ENCODE measurements at regions not wholly inside any gene's neighbourhood (a gene's known extent, or its start where the extent isn't known, plus 50 kb on each side); places are given as distances from the start of the nearest gene placed in this dataset.
A peak's percentile ranks its signal among the peaks of the same experiment; 100 is the strongest.

GRCh38 chr12:18922851-18923250 is 184.9 kb downstream of the CAPZA3 start:
- Histone ChIP-seq H4K91ac (ENCODE audit: low read length) (no peak overlapping the region), H2BK12ac (ENCODE audit: low read length in 2 of 2) (no peak overlapping the region), H3K9ac (ENCODE audit: low read length) (no peak overlapping the region), H2BK5ac (ENCODE audit: low read depth, low read length, poor library complexity, severe bottlenecking) (no peak overlapping the region), H3K14ac (ENCODE audit: low read length in 2 of 2) (no peak overlapping the region), H2AFZ (ENCODE audit: low read depth, low read length) (no peak overlapping the region), H2BK15ac (ENCODE audit: low read depth, poor library complexity, severe bottlenecking) (no peak overlapping the region), H3K9me3 (ENCODE audit: control insufficient read depth, low read length) (no peaks in the 10 kb centered on the region), H3K27me3 (ENCODE audit: control insufficient read depth in 1 of 2, insufficient read depth in 1 of 2, low read length in 2 of 2) (peaks cover 0 to 7% of the 10 kb centered on the region in 2 experiments), H3K36me3 (ENCODE audit: control insufficient read depth in 1 of 2, insufficient read depth in 2 of 2, low read depth in 1 of 2, low read length in 2 of 2) (no peaks in the 10 kb centered on the region), H3K4me2 (ENCODE audit: low read length, poor library complexity, severe bottlenecking) (no peak overlapping the region), H3K23ac (ENCODE audit: low read length in 2 of 2) (no peak overlapping the region), H2AK5ac (ENCODE audit: low read length, severe bottlenecking) (no peak overlapping the region), H2BK120ac (ENCODE audit: low read depth, low read length) (no peak overlapping the region), H3K27ac (ENCODE audit: low read length, poor library complexity, severe bottlenecking) (no peak overlapping the region), H3K4me1 (ENCODE audit: control insufficient read depth, insufficient read depth, low read depth, low read length) (no peaks in the 10 kb centered on the region), H4K8ac (ENCODE audit: low read length) (no peak overlapping the region), H3K79me1 (replicated peaks; ENCODE audit: low read length, poor library complexity, severe bottlenecking) (no peaks in the 10 kb centered on the region), H3K18ac (ENCODE audit: low read depth in 1 of 2, low read length in 2 of 2) (no peak overlapping the region), H3K4me3 (ENCODE audit: insufficient read depth in 1 of 2, low read depth in 1 of 2, low read length in 2 of 2) (no peak overlapping the region), H3K4ac (ENCODE audit: low read depth in 1 of 2, low read length in 2 of 2) (no peak overlapping the region)
- 90% methylated on average over 4 of the region's 4 CpGs for WGBS
- DNase-seq: no peak

DNA sequence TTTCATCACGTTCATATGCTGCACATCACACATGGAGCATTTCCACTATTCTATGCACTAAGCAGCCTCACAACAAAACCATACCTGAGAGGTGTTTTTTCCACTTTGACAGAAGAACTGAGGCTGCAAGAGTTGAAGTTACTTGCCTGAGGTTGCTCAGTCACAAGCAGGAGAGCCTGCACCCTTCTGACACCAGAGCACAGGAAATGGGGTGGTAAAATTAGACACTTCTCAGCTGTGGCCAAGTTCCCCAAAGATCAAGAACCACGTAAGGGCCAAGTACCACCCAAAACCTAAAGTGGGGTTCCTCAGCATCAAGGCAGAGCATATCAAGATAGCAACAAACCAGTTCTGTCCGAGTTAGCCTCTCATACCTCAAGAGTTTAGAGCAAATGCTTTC is 185.8 kb downstream of the CAPZA3 start:
- no peaks in the 10 kb centered on the region for H3K9me3 ChIP-seq (ENCODE audit: control insufficient read depth, low read length)
- WGBS: 100% methylated on average over 3 of the region's 3 CpGs
- H2BK15ac ChIP-seq (ENCODE audit: low read depth, poor library complexity, severe bottlenecking): no peak overlapping the region
- no peaks in the 10 kb centered on the region for H3K36me3 ChIP-seq (ENCODE audit: control insufficient read depth in 1 of 2, insufficient read depth in 2 of 2, low read depth in 1 of 2, low read length in 2 of 2)
- H3K4me1 ChIP-seq (ENCODE audit: control insufficient read depth, insufficient read depth, low read depth, low read length): no peaks in the 10 kb centered on the region
- H3K18ac ChIP-seq (ENCODE audit: low read depth in 1 of 2, low read length in 2 of 2): peak overlapping the region in 1 of 2 experiments; percentile 8
- DNase-seq: no peak
- no peak overlapping the region for H2AFZ ChIP-seq (ENCODE audit: low read depth, low read length)
- H2AK5ac ChIP-seq (ENCODE audit: low read length, severe bottlenecking): no peak overlapping the region
- H3K23ac ChIP-seq (ENCODE audit: low read length in 2 of 2): peak overlapping the region in 1 of 2 experiments; percentile 59
- peaks cover 0 to 7% of the 10 kb centered on the region in 2 experiments for H3K27me3 ChIP-seq (ENCODE audit: control insufficient read depth in 1 of 2, insufficient read depth in 1 of 2, low read length in 2 of 2)
- no peaks in the 10 kb centered on the region for H3K79me1 ChIP-seq (replicated peaks; ENCODE audit: low read length, poor library complexity, severe bottlenecking)
- H3K4me2 ChIP-seq (ENCODE audit: low read length, poor library complexity, severe bottlenecking): no peak overlapping the region
- no peak overlapping the region for H4K8ac ChIP-seq (ENCODE audit: low read length)
- no peak overlapping the region for H3K14ac ChIP-seq (ENCODE audit: low read length in 2 of 2)
- no peak overlapping the region for H3K4me3 ChIP-seq (ENCODE audit: insufficient read depth in 1 of 2, low read depth in 1 of 2, low read length in 2 of 2)
- H3K4ac ChIP-seq (ENCODE audit: low read depth in 1 of 2, low read length in 2 of 2): no peak overlapping the region
- H3K9ac ChIP-seq (ENCODE audit: low read length): no peak overlapping the region
- H2BK12ac ChIP-seq (ENCODE audit: low read length in 2 of 2): no peak overlapping the region
- H3K27ac ChIP-seq (ENCODE audit: low read length, poor library complexity, severe bottlenecking): no peak overlapping the region
- H4K91ac ChIP-seq (ENCODE audit: low read length): no peak overlapping the region
- H2BK120ac ChIP-seq (ENCODE audit: low read depth, low read length): no peak overlapping the region
- no peak overlapping the region for H2BK5ac ChIP-seq (ENCODE audit: low read depth, low read length, poor library complexity, severe bottlenecking)

DNA sequence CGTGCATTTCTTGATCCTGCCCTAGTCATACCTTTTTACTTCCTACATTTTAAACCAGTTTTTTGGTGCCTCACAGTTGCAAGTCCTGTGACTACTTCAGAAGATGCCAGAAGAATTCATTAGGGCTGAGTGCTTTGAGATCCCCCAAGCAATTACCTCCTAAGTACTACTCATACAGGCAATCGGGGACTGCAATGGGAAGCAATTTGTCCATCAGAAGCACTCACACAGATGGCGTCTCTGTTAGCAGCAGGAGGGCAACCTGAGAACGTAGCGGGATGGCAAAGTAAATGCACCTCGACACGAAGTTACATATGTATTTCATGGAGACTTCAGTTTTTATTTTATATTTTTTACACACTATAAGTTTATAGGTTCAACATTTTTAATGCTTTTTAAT is 188.3 kb downstream of the CAPZA3 start:
- WGBS: 84% methylated on average over 5 of the region's 7 CpGs
- H3K23ac ChIP-seq (ENCODE audit: low read length in 2 of 2): no peak overlapping the region

DNA sequence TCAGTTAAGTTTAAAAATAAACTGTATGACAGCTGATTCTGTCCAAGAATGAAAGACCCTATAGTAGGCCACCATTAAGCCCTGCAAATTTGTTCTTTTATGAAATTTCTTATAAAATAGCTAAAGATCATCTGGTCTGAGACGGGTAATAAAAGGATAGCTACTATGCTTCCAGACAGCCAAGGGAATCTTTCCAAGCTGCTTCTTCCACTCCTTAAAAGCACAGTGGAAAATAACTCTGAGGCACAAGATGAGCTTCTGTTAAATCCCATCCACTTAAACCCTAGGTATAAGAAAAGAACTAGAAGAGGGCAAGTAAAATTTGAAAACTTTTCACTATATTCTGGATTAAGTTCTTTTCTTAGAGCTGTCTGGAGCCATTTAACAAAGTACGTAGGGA is 194.3 kb downstream of the CAPZA3 start:
- Histone ChIP-seq H3K18ac (ENCODE audit: low read depth in 1 of 2, low read length in 2 of 2) (no peak overlapping the region), H3K79me1 (replicated peaks; ENCODE audit: low read length, poor library complexity, severe bottlenecking) (no peaks in the 10 kb centered on the region), H3K4me1 (ENCODE audit: control insufficient read depth, insufficient read depth, low read depth, low read length) (no peaks in the 10 kb centered on the region), H3K14ac (ENCODE audit: low read length in 2 of 2) (no peak overlapping the region), H3K36me3 (ENCODE audit: control insufficient read depth in 1 of 2, insufficient read depth in 2 of 2, low read depth in 1 of 2, low read length in 2 of 2) (no peaks in the 10 kb centered on the region), H3K27ac (ENCODE audit: low read length, poor library complexity, severe bottlenecking) (no peak overlapping the region), H2BK15ac (ENCODE audit: low read depth, poor library complexity, severe bottlenecking) (no peak overlapping the region), H2BK5ac (ENCODE audit: low read depth, low read length, poor library complexity, severe bottlenecking) (no peak overlapping the region), H3K27me3 (ENCODE audit: control insufficient read depth in 1 of 2, insufficient read depth in 1 of 2, low read length in 2 of 2) (no peaks in the 10 kb centered on the region), H2AFZ (ENCODE audit: low read depth, low read length) (no peak overlapping the region), H3K4me3 (ENCODE audit: insufficient read depth in 1 of 2, low read depth in 1 of 2, low read length in 2 of 2) (no peak overlapping the region), H4K8ac (ENCODE audit: low read length) (no peak overlapping the region), H3K4ac (ENCODE audit: low read depth in 1 of 2, low read length in 2 of 2) (no peak overlapping the region), H3K4me2 (ENCODE audit: low read length, poor library complexity, severe bottlenecking) (no peak overlapping the region), H2BK120ac (ENCODE audit: low read depth, low read length) (no peak overlapping the region), H3K9ac (ENCODE audit: low read length) (peak overlapping the region; percentile 45), H2BK12ac (ENCODE audit: low read length in 2 of 2) (no peak overlapping the region), H3K9me3 (ENCODE audit: control insufficient read depth, low read length) (no peaks in the 10 kb centered on the region), H2AK5ac (ENCODE audit: low read length, severe bottlenecking) (no peak overlapping the region), H4K91ac (ENCODE audit: low read length) (no peak overlapping the region), H3K23ac (ENCODE audit: low read length in 2 of 2) (no peak overlapping the region)
- WGBS: 92% methylated on average over 2 of the region's 2 CpGs
- DNase-seq: no peak

More for the DNA sequence above, 188.3 kb downstream of the CAPZA3 start:
- Histone ChIP-seq H2BK120ac (ENCODE audit: low read depth, low read length) (no peak overlapping the region), H2AFZ (ENCODE audit: low read depth, low read length) (no peak overlapping the region), H2BK12ac (ENCODE audit: low read length in 2 of 2) (no peak overlapping the region), H3K36me3 (ENCODE audit: control insufficient read depth in 1 of 2, insufficient read depth in 2 of 2, low read depth in 1 of 2, low read length in 2 of 2) (no peaks in the 10 kb centered on the region), H3K4ac (ENCODE audit: low read depth in 1 of 2, low read length in 2 of 2) (no peak overlapping the region), H3K18ac (ENCODE audit: low read depth in 1 of 2, low read length in 2 of 2) (no peak overlapping the region), H3K27ac (ENCODE audit: low read length, poor library complexity, severe bottlenecking) (no peak overlapping the region), H3K27me3 (ENCODE audit: control insufficient read depth in 1 of 2, insufficient read depth in 1 of 2, low read length in 2 of 2) (peaks cover 0 to 7% of the 10 kb centered on the region in 2 experiments), H4K8ac (ENCODE audit: low read length) (no peak overlapping the region), H3K14ac (ENCODE audit: low read length in 2 of 2) (no peak overlapping the region), H4K91ac (ENCODE audit: low read length) (no peak overlapping the region), H3K4me2 (ENCODE audit: low read length, poor library complexity, severe bottlenecking) (no peak overlapping the region), H2BK15ac (ENCODE audit: low read depth, poor library complexity, severe bottlenecking) (no peak overlapping the region), H2AK5ac (ENCODE audit: low read length, severe bottlenecking) (no peak overlapping the region), H3K4me1 (ENCODE audit: control insufficient read depth, insufficient read depth, low read depth, low read length) (no peaks in the 10 kb centered on the region), H2BK5ac (ENCODE audit: low read depth, low read length, poor library complexity, severe bottlenecking) (no peak overlapping the region), H3K4me3 (ENCODE audit: insufficient read depth in 1 of 2, low read depth in 1 of 2, low read length in 2 of 2) (no peak overlapping the region), H3K9ac (ENCODE audit: low read length) (no peak overlapping the region), H3K9me3 (ENCODE audit: control insufficient read depth, low read length) (no peaks in the 10 kb centered on the region), H3K79me1 (replicated peaks; ENCODE audit: low read length, poor library complexity, severe bottlenecking) (no peaks in the 10 kb centered on the region)
- no peak for DNase-seq
